ENCODE measurements at regions not wholly inside any gene's neighbourhood (a gene's known extent, or its start where the extent isn't known, plus 50 kb on each side); places are given as distances from the start of the nearest gene placed in this dataset.

DNA sequence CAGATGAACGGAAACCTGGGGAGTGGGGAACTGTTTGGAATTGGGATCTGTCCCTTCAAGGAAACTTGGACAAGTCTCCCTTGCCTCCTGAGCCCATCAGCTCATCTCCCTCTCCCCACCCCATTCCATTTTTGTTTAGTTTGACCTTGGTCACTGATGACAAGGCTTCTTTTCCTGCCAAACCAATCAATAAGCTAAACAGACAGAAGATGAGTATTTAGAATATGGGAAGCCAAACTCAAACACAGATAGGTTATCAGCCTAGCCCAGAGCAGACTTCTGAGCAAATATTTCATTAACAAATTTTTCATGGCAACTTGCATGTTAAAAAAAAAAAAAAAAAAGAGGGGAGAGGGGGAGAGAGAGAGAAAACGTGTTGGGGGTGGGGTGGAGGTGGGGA lies 337.2 kb upstream of the PROX1 start:
- no peak for DNase-seq (ENCODE audit: low spot score)

DNA sequence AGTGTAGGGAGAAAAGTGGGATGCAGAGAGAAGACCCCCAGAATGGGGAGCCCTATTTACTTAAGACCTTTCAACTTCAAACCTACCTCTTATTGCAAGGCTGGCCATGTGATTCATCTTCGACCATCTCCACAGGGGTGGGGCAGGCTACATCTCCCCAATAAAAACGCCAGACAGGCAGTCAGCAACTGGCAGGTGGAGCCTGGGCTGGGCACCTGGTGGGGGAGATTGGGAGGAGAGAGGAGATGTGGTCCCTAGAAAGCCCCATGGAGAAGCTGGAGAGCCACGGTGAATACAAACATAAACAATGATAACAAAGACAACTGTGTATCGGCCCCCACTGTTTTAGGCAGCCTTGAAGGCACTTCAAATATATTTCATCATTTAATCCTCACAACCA lies 336.7 kb upstream of the PROX1 start:
- no peak for DNase-seq (ENCODE audit: low spot score)

DNA sequence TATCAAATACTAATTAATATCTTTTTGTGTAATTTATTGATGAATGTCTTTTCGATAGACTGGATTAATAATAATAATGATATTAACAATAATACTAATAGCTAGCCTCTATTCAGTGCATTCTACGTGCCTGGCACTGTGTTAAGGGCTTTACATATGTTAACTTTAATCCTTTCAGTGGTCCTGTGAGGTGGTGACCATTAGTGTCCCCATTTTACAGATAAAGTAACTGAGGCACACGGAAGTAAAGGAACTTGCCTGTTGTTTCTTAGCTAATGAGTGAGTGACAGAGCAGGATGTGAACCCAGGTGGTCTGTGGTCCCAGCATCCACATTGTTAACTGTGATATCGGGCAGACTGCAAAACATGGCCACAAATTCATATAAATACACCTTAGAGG lies 335.7 kb upstream of the PROX1 start:
- DNase-seq (ENCODE audit: low spot score) = no peak

DNA sequence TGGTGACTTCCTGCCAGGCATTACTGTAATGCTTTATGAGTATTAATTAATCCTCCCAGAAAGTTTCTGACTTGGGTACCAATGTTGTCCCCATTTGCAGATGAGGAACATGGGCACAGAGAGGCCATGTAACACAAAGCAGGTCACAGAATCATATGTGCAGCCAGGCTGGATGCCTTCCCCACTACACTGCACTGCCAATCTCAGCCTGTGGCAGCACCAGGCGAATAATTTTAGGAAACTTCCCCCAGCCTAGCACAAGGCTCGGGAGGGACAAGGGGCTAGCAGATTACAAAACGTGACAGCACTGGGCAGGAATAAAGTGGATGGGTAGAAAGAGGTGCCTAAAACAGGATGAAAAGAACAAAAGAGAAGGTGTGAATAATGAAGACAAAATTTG lies 331.7 kb upstream of the PROX1 start:
- no peak for DNase-seq (ENCODE audit: low spot score)

DNA sequence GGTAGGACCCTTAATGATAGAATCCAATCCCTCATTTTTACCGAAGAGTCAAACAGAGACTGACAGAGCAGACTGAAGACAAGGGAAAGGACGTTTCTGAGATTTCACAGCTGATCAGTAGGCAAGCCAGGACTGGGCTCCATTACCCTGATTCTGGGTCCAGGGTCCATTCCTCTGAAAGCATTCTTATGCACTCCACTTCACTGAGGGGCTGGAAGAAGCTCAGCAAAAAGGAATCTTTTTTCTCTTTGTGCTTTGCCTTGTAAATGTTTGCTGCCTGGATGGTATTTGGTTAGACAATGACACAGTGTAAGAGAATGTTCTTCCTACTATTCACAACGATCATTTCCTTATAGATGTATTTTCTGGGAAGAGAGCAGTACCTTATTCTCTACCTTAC lies 331.3 kb upstream of the PROX1 start:
- DNase-seq (ENCODE audit: low spot score) = no peak

DNA sequence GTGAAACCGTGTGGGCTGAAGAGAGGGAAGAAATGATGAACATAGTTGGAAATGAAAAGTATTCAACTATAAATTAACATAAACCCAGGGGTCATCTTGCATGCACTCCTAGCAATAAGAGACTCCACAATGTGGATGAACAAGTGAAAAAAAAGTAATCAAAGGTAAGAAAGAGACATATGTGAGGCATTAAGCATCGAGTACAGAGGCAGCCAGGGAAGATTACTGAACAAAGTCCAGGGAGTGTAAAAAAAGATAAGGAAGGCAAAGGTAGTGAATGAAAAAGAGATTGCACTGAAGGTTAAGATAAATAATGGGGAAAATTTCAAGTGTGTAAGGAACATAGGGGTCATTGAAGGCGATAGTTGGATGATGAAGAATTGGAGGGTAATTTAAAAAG lies 330.8 kb upstream of the PROX1 start:
- DNase-seq (ENCODE audit: low spot score) = no peak

DNA sequence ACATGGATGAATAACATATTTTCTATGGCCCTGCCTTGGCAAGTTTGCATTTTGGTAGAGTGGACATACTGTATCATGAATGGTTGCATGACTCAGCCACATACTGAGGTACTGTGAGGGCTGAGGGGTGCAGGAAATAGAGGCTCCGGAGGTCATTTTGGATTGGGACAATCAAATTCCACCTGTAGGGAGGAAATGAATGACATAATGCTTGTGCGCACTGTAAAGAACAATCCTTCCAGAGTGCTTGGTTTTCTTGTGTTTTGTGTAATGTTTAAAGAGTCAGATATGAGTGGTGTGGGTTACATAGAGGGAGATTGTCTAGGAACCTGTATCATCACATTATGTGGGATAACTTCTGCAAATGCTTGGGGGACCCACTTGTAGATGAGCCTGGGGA lies 329.9 kb upstream of the PROX1 start:
- no peak for DNase-seq (ENCODE audit: low spot score)

DNA sequence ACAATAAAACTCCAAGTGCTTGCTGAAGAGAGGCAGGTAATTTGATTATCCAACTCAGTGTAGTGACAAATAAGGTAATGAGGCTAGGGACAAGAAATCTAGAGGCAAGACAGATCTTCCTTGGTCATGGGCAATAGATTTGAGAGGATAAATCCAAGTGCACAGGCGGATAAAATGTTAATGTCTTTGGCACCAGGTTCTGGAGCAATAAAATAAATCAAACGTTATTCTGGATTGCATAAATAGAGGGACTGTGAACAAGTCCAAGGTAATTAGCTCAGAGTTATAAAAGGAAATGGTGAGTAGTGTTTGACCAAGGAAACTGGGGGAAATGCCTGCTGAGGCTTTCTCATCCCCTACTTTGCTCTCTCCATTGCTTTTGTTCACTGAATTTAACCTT lies 329.3 kb upstream of the PROX1 start:
- no peak for DNase-seq (ENCODE audit: low spot score)

DNA sequence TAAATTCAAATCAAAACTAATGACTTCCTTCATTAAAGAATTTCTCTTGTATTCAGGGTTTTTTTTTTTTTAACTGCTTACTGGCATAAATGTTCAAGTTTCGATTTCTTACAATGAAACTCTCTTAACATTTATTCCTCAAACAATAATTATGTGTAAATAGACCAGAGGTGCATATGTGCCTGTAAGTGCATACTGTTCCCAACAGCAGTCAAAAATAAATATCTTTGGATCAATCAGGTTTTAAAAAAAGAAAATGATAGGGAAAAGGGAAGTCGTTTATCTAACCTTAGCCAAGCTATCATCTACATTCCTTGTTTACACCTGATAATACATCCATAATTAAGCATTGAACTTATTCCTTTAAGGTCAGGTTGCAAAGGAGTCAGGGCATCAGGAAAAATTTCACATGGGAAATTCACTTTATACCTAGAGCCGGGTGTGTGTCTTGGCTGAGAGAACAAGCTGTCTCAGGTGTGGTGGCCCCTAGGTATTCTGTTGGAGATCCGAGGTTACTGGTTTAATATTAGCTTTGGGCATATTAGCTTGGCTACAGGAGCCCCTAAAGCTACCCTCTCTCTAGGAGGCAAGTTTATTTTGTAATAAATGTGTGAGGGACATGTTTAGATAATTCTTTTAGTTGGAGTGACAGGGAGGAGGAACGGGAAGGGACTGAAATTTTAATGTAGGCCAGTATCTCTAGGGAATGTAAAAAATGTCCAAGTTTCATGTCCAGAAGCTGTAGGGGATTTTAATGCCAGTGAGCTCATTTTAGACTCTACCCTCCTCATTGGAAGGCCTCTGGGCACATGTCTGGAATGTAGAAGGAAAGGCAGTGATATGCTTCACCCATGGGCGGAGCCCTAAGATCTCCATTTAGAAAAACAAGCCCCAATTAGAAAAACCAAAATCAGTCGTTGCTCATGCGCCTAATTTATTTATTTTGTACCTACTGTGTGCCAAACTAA lies 327.9 kb upstream of the PROX1 start:
- DNase-seq (ENCODE audit: low spot score) = no peak

DNA sequence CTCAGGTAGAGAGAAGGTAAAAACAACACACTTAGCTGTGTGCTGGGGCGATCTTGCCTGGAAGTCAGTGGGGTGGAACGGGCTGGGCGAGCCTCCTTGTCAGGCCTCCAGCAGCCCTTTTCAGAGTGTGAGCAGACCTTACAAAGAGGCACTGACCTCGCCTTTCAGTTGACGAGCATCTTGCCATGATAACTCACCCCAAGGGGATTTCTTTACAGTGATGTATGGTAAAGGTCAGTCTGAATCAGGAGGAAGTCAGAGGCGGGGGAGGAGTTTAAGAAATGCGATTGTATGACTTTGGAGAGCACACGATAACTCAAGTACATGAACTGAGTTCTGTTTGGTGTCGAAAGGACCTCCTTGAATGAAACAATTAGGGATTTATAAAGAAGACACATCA lies 326.5 kb upstream of the PROX1 start:
- DNase-seq (ENCODE audit: low spot score) = no peak

DNA sequence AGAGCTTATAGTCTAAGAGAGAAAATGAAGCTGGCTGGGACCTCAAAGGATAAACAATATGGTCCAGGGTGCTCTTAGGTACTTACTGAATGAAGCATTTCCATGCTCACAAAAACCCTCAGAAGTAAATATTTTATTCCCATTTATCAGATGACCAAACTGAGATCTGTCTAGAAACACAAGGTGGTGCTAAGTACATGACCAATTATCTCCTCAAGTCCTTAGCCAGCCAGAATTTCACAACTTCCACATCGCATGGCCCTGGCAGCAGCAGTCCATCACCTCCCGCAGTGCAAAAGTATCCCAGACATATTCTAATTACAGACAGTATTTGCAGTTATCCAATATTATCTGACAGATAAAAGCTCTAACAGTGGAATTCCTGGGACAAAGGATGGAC lies 321.7 kb upstream of the PROX1 start:
- no peak for DNase-seq (ENCODE audit: low spot score)

DNA sequence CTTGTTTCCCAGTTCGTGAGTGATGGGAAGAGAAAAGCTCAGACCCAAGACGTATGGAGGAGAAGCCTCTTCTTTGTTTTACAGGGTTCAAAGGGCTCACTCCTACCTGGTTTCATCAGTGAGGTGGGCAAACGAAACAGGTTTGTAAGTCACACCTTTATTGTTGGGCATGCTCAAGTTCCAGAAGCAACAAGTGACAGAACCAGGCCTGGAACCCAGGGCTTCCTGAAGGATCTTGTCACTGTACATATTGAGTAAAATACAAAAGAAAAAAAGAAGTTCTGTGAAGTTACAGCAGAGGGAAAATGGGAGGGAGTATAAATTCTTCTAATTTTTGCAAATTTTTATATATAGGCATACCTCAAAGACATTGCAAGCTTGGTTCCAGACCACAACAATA lies 320.9 kb upstream of the PROX1 start:
- DNase-seq (ENCODE audit: low spot score) = no peak

DNA sequence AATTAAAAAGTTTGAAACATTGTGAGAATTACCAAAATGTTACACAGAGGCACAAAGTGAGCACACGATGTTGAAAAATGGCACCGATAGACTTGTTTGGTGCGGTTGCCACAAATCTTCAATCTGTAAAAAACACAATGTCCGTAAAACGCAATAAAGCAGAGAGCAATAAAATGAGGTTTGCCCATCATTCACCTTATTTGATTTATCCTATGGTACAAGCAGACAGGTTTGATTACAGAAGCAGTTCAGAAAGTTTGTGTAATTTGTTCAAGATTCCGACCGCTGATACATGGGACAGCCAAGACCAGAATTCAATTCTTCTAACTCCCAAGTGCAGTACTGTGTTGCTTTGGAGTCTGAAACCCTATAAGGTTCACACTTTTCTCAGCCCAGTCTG lies 318.3 kb upstream of the PROX1 start:
- DNase-seq (ENCODE audit: low spot score) = no peak

DNA sequence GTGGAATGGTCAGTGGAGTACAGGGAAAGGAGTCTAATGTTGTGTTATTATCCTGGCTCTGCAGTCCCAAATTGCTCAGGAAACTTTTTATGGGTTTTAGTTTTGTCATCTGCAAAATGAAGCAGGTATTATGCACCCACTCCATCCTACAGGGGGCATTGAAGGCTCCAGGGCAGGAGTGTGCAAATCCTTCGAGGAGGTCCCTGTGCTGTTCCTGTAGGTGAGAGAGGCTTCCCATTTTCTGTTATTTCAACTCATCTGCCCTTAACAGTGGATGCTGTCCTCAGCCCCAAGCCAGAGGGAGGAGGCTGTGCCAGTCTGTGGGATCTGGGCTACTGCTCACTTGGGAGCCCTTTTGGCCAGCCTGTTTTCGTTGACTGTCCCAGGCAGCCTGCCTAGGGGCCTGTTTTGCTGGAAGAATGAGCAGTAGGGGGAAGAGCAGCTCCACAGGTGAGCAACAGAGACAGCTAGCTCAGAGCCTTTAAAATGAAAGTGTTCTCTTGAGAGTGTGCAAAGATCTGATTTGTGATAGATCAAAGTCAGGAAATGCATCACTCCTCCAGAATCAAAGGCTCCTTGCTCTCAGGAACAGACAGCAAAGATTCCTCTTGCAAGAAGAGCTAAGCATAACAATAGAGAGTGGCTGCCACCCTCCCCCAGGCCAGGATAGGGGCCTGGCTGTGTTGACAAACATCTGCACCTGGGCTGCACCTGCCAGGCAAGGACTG lies 317.6 kb upstream of the PROX1 start:
- no peak for DNase-seq (ENCODE audit: low spot score)

DNA sequence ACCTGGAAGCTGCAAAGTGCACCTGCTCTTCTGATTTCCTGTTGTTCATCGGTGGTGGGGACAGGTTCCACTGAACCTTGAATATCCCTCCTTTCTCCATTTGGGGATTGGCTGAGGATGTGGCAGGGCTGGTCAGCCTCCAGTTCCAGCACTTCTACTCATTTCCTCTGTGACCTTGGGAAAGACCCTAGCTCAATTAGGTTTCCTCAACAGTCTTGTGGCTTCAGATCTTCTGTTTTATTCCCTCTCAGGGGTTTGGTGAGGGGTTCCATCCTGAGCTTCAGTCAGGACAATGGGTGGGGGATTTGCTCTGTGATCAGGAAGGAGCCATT lies 317.1 kb upstream of the PROX1 start:
- DNase-seq (ENCODE audit: low spot score) = no peak

DNA sequence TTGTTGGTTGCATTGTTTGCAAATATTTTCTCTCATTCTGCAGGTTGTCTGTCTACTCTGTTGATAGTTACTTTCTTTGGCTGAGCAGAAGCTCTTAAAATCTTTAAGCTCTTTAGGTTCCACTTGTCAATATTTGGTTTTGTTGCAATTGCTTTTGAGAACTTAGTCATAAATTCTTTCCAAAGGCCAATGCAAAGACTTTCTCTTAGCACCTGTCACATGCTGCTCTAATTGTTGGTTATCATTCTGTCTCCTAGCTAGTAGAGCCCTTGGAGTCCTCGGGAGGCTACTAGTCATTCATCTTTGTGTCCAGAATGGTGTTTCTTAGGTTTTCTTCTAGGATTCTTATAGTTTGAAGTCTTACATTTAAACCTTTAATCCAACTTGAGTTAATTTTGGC lies 312.7 kb upstream of the PROX1 start:
- no peak for DNase-seq (ENCODE audit: low spot score)

DNA sequence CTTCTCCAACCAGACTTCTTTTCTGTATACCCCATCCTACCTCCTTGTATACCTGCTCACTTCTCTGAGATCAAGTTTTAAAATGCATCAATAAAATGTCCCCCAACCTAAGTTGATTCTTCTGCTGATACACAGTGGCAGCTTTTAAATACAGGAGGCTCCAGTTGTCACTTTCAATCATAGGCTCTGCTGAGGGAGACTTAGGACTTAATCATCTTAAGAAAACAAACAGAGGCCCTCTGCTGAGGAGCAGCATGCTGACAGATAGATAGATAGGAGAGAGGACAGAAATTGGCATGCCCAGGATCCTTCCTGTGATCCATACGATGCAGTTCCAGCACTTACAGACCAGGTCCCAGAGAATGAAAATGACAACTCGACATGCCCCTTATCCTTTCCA lies 311.0 kb upstream of the PROX1 start:
- no peak for DNase-seq (ENCODE audit: low spot score)

DNA sequence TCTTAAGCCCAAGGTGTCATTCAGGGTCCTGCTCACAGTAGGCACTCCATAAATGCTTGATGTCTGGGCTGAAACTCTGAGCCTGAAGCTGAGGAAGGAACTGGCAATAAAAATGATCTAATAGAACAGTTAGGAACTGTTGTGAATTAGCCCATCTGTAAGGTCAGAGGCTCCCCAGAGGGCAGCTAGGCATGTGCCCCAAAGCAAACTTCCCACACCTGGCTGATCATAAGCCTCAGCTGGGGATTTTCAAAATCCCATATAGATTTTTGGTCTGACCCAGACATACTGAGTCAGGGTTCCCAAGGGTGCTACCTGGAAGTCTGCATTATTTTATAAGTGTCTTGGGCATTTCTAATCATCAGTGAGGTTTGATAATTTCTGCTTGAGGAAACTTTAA lies 309.4 kb upstream of the PROX1 start:
- DNase-seq (ENCODE audit: low spot score) = no peak

DNA sequence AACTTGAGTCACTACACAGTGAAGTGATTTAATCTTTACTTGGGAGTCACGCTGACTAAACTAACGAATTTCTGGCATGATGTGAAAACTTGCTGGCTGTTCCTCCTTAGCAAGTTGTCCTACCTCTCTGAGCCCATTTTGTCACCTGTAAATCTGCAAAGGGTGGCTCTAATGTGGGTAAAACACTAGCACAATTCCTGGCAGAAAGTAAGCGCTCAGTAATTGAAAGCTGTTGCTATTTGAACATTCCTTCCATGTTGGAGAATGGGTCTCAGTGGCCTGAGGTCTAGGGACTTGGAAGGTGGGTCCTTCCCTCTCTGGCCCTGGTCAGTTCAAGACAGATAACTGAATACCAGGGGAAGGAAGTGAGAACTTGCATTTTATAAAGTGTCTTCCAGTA lies 309.0 kb upstream of the PROX1 start:
- DNase-seq (ENCODE audit: low spot score) = no peak

DNA sequence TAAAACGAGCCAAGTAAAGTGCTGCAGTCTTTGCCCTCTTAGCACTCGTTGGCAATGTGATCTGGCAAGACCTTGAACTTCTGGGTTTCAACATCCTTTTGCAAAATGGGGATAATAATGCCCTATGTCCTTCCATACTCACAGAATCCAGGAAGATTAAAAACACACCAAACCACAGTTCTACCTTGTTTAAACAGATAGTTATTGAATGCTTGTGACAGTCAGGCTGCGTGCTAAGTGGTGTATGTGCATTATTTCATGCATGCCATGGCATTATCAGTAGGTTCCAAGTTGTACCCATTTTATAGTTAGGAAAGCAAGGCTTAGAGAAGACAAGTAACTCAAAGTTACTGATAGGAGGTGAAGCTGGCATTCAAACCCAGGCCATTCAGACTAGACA lies 308.6 kb upstream of the PROX1 start:
- DNase-seq (ENCODE audit: low spot score) = no peak

DNA sequence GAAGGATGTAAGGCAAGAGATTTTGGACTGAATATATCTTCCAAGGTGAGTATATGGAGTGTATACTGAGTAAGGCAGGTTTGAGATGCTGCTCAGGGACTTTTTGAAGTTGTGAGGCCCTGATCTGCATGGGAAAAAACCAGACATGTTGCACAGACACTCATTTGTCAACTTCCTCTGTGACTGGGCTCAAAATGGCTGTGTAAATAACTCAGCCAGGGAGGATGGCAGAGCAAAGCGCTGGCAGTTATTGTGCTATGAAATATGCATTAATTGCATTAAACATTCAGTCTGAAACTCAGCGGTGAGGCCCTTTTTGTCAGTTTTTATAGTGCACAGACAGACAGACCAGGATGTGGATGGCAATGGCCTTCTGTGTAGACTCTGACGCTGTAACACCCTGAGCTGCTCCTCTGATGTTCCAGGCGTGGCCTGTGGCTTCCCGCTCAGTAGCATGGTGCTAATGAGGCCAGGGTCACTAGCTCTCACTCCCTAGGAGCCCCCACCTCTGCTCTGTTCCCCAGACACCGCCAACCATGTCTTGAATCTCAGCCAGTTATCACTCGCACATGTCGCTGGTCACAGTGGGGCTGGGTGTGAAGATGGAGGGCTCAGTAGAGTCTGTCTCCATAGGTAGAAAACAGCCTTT lies 307.0 kb upstream of the PROX1 start:
- no peak for DNase-seq (ENCODE audit: low spot score)

DNA sequence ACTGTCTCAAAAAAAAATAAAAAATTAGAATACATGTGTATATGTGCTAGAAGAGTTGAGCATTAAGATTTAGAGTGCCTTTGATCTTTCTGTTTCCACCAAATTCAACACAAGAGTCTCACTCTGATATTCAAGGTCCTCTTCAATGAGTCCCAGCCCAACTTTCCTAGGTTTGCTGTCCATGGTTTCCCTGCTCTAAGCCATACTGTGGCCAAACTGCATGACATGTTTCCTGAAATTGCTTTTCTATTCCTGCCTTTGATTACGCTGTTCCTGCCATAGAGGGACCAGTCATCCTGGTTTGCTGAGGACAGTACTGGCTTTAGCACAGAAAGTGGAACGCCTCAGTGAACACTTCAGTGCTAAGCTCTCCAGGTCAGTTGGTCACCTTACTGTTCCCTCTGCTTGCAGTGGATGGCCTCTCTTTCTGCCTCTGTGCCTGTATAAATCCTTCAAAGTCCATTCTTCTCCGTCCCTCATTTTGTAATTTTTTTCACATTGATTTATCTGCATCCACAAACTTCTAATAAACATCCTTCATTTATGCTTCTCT lies 305.9 kb upstream of the PROX1 start:
- DNase-seq (ENCODE audit: low spot score) = no peak

DNA sequence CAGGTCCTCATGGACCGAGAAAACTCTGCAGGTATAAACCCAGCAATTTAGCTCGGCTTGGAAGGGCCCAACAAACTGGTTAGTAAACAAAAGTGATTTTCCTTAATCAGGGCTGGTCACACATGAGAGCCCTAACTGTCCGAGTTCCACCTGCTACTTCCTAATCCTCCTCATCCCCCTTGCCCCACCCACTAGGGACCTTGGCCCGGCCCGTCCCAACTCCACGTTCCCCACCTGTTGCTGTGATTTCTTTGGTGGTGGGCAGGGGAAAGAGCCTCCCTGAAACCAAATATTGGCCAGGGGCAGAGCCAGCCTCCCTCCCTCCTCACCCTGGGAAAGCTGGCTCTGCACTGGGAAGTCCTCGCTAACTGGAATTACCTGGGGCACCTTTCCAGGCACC lies 304.2 kb upstream of the PROX1 start:
- DNase-seq (ENCODE audit: low spot score) = no peak
